Right lobe of liver (tissue), 6 donors: ENCODE measurements at regions not wholly inside any gene's neighbourhood (a gene's known extent, or its start where the extent isn't known, plus 50 kb on each side); places are given as distances from the start of the nearest gene placed in this dataset.

ENCODE experiments used
- ATAC-seq, 4 donors: fragments of 200-7000 bp; cut with Tn5 transposase; one replicate each; pipeline ENCODE4 v1.9.1; 2020; ENCODE audit warnings: mild to moderate bottlenecking in 4 of 4, moderate library complexity in 4 of 4
- DNase-seq, 3 donors: peaks; one replicate each; pipeline ENCODE4 v3.0.0-alpha.2; 2020
- H3K27ac ChIP-seq, 3 donors: fragments of 200-600 bp; one replicate each; pipeline ENCODE4 v1.8.0; 2022
- H3K27me3 ChIP-seq, 2 donors: fragments of 200-600 bp; one replicate each; pipeline ENCODE4 v1.8.0; 2022
- H3K36me3 ChIP-seq, 4 donors: fragments of 200-600 bp; sonication (generic) in 1 of 4; one replicate each; pipeline versions ENCODE4 v1.5.1 to v1.8.0; 2017 to 2022; ENCODE audit warnings: control low read depth in 1 of 4
- H3K4me1 ChIP-seq, 4 donors: fragments of 200-600 bp; sonication (generic) in 1 of 4; one replicate each; pipeline versions ENCODE4 v1.5.1 to v1.8.0; 2017 to 2022; ENCODE audit warnings: control low read depth in 1 of 4
- H3K4me3 ChIP-seq, 3 donors: fragments of 200-600 bp; one replicate each; pipeline ENCODE4 v1.8.0; 2022
- H3K9me3 ChIP-seq, 4 donors: fragments of 200-600 bp; sonication (generic) in 1 of 4; one replicate each; pipeline versions ENCODE4 v1.5.1 to v1.8.0; 2017 to 2022; ENCODE audit warnings: control low read depth in 1 of 4
- CTCF ChIP-seq, 4 donors: fragments of 200-600 bp in 3 of 4; fragments of 450-650 bp in 1 of 4; IDR thresholded peaks; one replicate each; pipeline versions ENCODE4 v1.5.1 to v1.8.0; 2016 to 2022; ENCODE audit warnings: antibody characterized with exemption in 4 of 4, mild to moderate bottlenecking in 2 of 4
- POLR2A ChIP-seq: fragments of 450-650 bp; IDR thresholded peaks from one replicate; pipeline ENCODE4 v1.6.1; 2017; ENCODE audit warnings: antibody characterized with exemption, mild to moderate bottlenecking
- WGBS: methylation state at CpG from one replicate; pipeline ENCODE4 v1.1.6; 2018; ENCODE audit warnings: low coverage, low lambda C conversion rate; ENCODE audit not compliant: insufficient coverage; ENCODE audit errors: missing lambda C conversion rate; 5-methylcytosine and 5-hydroxymethylcytosine counted together
- intact Hi-C, 2 donors: fragments of 100-400 bp; cut with DNase I; formaldehyde crosslinking; loops; one replicate each; pipeline versions ENCODE4 v1.11.2 to v1.14.1; 2022
- donor health status: DM: no; HTN: yes; CAD: no.
- donor health status: DM: no; HTN: no; CAD: no.
- donor health status: DM: no; HTN: no; CAD: no.
- donor health status: DM: no; HTN: yes; CAD: no.
- donor health status: DM: no; HTN: yes; CAD: no.

GRCh38 chr4:63693321-63693720, 715.9 kb downstream of the TECRL start:
- intact Hi-C loops: no loop called here
- WGBS: 34% methylated on average over 2 of the region's 2 CpGs
- Histone ChIP-seq H3K36me3 (no peaks in the 10 kb centered on the region), H3K27me3 (no peaks in the 10 kb centered on the region), H3K9me3 (no peaks in the 10 kb centered on the region), H3K4me3 (no peak overlapping the region), H3K4me1 (no peaks in the 10 kb centered on the region), H3K27ac (no peak overlapping the region)
- TF ChIP-seq CTCF (IDR thresholded peaks at IDR 0.05): no peak
- no peak for TF ChIP-seq POLR2A
- ATAC-seq: no peak
- no peak for DNase-seq

GRCh38 chr4:63678358-63678931, 730.8 kb downstream of the TECRL start:
- H3K9me3 ChIP-seq: no peaks in the 10 kb centered on the region
- ATAC-seq (no peak), DNase-seq (no peak)
- WGBS: 31% methylated on average over 3 of the region's 3 CpGs
- H3K27me3 ChIP-seq: no peaks in the 10 kb centered on the region
- no peaks in the 10 kb centered on the region for H3K36me3 ChIP-seq
- intact Hi-C loops: no loop called here
- TF ChIP-seq CTCF (IDR thresholded peaks at IDR 0.05): no peak
- TF ChIP-seq POLR2A: no peak
- no peak overlapping the region for H3K27ac ChIP-seq
- H3K4me1 ChIP-seq: no peaks in the 10 kb centered on the region
- H3K4me3 ChIP-seq: no peak overlapping the region

DNA sequence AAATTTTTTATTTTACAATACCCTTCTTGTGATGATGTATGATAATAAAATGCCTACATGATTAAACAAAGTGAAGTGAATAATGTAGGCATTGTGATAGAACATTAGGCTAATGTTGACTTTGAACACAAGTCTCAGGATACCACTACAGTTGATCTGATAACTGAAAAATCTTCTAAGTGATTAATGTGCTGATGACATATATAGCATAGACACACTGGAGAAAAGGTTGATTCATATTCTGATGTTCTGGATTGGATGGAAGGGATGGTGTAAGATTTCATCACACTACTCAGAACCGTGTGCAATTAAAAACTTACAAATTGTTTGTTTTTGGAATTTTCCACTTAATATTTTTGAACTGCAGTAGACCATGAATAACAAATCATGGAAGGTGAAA, 738.5 kb downstream of the TECRL start:
- no peak overlapping the region for H3K27ac ChIP-seq
- DNase-seq: no peak
- WGBS: 21% methylated on average over 1 of the region's 1 CpG

DNA sequence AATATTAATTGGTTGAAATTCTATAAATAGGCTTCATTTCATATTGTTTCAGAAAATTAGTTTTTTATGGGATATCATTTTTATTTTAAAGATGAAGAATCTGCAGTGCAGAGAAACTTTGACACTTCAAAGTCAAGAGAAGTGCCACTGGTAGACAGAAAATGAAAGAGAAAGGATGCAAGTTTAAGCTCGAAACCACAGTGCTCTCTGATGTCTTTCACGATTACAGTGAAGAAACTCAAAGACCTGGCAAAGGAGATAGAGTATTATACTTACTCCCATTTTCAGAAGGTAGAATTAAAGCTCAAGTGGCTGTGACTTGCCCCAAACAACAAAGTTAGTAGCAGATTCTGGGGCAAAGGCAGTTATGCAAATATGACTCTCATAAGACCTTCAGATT, 745.4 kb downstream of the TECRL start:
- Histone ChIP-seq H3K36me3 (no peaks in the 10 kb centered on the region), H3K27ac (no peak overlapping the region), H3K4me3 (no peak overlapping the region), H3K27me3 (no peaks in the 10 kb centered on the region), H3K4me1 (no peaks in the 10 kb centered on the region), H3K9me3 (no peaks in the 10 kb centered on the region)
- 75% methylated on average over 2 of the region's 2 CpGs for WGBS
- no peak for ATAC-seq
- DNase-seq: no peak
- intact Hi-C loops: no loop called here
- TF ChIP-seq CTCF (IDR thresholded peaks at IDR 0.05): no peak

More for the DNA sequence above, 738.5 kb downstream of the TECRL start:
- Histone ChIP-seq H3K36me3 (no peaks in the 10 kb centered on the region), H3K4me3 (no peak overlapping the region), H3K9me3 (no peaks in the 10 kb centered on the region), H3K27me3 (no peaks in the 10 kb centered on the region), H3K4me1 (no peaks in the 10 kb centered on the region)
- intact Hi-C loops: no loop called here
- no peak for TF ChIP-seq CTCF (IDR thresholded peaks at IDR 0.05)
- TF ChIP-seq POLR2A: no peak
- ATAC-seq: no peak

- 27% methylated on average over 3 of the region's 3 CpGs for WGBS
- no peak for DNase-seq
Observed at GRCh38 chr4:63644396-63644795, 764.9 kb downstream of the TECRL start.

More at GRCh38 chr4:63644396-63644795, 764.9 kb downstream of the TECRL start:
- Histone ChIP-seq H3K4me3 (no peak overlapping the region), H3K4me1 (no peaks in the 10 kb centered on the region), H3K9me3 (peaks cover 0 to 3% (median 0%) of the 10 kb centered on the region in 4 donors), H3K27ac (no peak overlapping the region), H3K27me3 (no peaks in the 10 kb centered on the region), H3K36me3 (no peaks in the 10 kb centered on the region)
- ATAC-seq: no peak
- no peak for TF ChIP-seq POLR2A
- TF ChIP-seq CTCF (IDR thresholded peaks at IDR 0.05): no peak
- intact Hi-C loops: no loop called here
